OCI-LY7 (cell line): ENCODE measurements at regions not wholly inside any gene's neighbourhood (a gene's known extent, or its start where the extent isn't known, plus 50 kb on each side); places are given as distances from the start of the nearest gene placed in this dataset.

Source experiments
- BruUV-seq: library from RNA; stranded (reverse); fragments of 400-500 nt; replicated peaks from 2 replicates; lab custom pipeline; 2021; lab: Mats Ljungman, UMichigan
- CTCF ChIA-PET: fragments of 300-600 bp; sonication (Branson Sonifier 250); formaldehyde crosslinking; loops from one replicate; lab custom pipeline; 2022; ENCODE audit warnings: antibody characterized with exemption; ENCODE audit not compliant: unreplicated experiment; lab: Charles Lee
- POLR2A ChIA-PET: fragments of 300-600 bp; sonication (Branson Sonifier 250); formaldehyde crosslinking; loops from one replicate; lab custom pipeline; 2022; ENCODE audit warnings: antibody characterized with exemption; lab: Charles Lee
- DNase-seq: peaks from one replicate; pipeline ENCODE4 v3.0.0-alpha.2; 2015; ENCODE audit warnings: low spot score
- H2AFZ ChIP-seq: fragments of 200-600 bp; sonication (generic), shearing (Covaris generic); 2 replicates; pipeline ENCODE4 v1.6.1; 2014; ENCODE audit warnings: mild to moderate bottlenecking, antibody characterized with exemption, low read length, moderate library complexity
- H3K27ac ChIP-seq: fragments of 200-600 bp; sonication (generic); 2 replicates; pipeline ENCODE4 v1.5.1; 2014; ENCODE audit warnings: mixed run types, low read depth, mild to moderate bottlenecking, moderate library complexity, low read length, inconsistent platforms; ENCODE audit not compliant: poor library complexity, severe bottlenecking
- H3K36me3 ChIP-seq: fragments of 200-600 bp; sonication (generic); 2 replicates; pipeline ENCODE4 v1.6.1; 2014; ENCODE audit warnings: mild to moderate bottlenecking, antibody characterized with exemption, low read length, moderate library complexity, mixed read lengths; ENCODE audit not compliant: insufficient read depth
- H3K4me1 ChIP-seq: fragments of 200-600 bp; sonication (generic); 2 replicates; pipeline ENCODE4 v1.5.1; 2014; ENCODE audit warnings: mild to moderate bottlenecking, low read length; ENCODE audit not compliant: insufficient read depth, poor library complexity, severe bottlenecking
- H3K4me2 ChIP-seq: fragments of 200-600 bp; sonication (generic); 2 replicates; pipeline ENCODE4 v1.6.1; 2014; ENCODE audit warnings: mild to moderate bottlenecking, low read length
- H3K4me3 ChIP-seq: fragments of 200-600 bp; sonication (generic); 2 replicates; pipeline ENCODE4 v1.5.1; 2014; ENCODE audit warnings: mild to moderate bottlenecking, low read depth, low read length; ENCODE audit not compliant: poor library complexity, severe bottlenecking
- H3K79me2 ChIP-seq: fragments of 200-600 bp; sonication (generic); 2 replicates; pipeline ENCODE4 v1.6.1; 2016; ENCODE audit warnings: low read depth, mild to moderate bottlenecking, low read length, moderate library complexity, mixed read lengths; ENCODE audit not compliant: insufficient read depth
- H3K9me2 ChIP-seq: fragments of 200-600 bp; sonication (generic); 2 replicates; pipeline ENCODE4 v1.6.1; 2016; ENCODE audit warnings: mild to moderate bottlenecking, low read length, mixed read lengths; ENCODE audit not compliant: insufficient read depth
- H3K9me3 ChIP-seq: fragments of 200-600 bp; sonication (generic); 2 replicates; pipeline ENCODE4 v1.6.1; 2014; ENCODE audit warnings: mild to moderate bottlenecking, mixed run types, low read length, mixed read lengths
- H4K20me1 ChIP-seq: fragments of 200-600 bp; sonication (generic); 2 replicates; pipeline ENCODE4 v1.6.1; 2014; ENCODE audit warnings: mild to moderate bottlenecking, antibody characterized with exemption, low read length, moderate library complexity, mixed read lengths; ENCODE audit not compliant: insufficient read depth
- CTCF ChIP-seq: fragments of 200-600 bp; sonication (generic); conservative IDR thresholded peaks from 2 replicates; pipeline ENCODE4 v1.5.1; 2014; ENCODE audit warnings: mild to moderate bottlenecking, antibody characterized with exemption, low read length, moderate library complexity, mixed read lengths
- EZH2phosphoT487 ChIP-seq: fragments of 200-600 bp; sonication (generic); IDR thresholded peaks from 2 replicates; pipeline ENCODE4 v1.6.1; 2018; ENCODE audit warnings: low read depth, borderline replicate concordance, mild to moderate bottlenecking, mixed run types, antibody characterized with exemption, low read length, moderate library complexity, mixed read lengths
- intact Hi-C: fragments of 100-400 bp; cut with micrococcal nuclease; formaldehyde crosslinking; loops from one replicate; pipeline ENCODE4 v1.10.0; 2022; ENCODE audit not compliant: unreplicated experiment

- intact Hi-C loops: no loop called here
- Histone ChIP-seq H3K9me3 (no peaks in the 10 kb centered on the region), H3K9me2 (no peaks in the 10 kb centered on the region), H3K4me3 (no peak overlapping the region), H2AFZ (no peak overlapping the region), H4K20me1 (no peaks in the 10 kb centered on the region), H3K36me3 (no peaks in the 10 kb centered on the region), H3K4me1 (no peaks in the 10 kb centered on the region), H3K79me2 (no peaks in the 10 kb centered on the region), H3K27ac (no peak overlapping the region), H3K4me2 (no peak overlapping the region)
- CTCF ChIA-PET: no interaction called here
- no TSS peak for BruUV-seq
- TF ChIP-seq CTCF: no peak
- TF ChIP-seq EZH2phosphoT487: no peak
- DNase-seq: no peak
- POLR2A ChIA-PET: no interaction called here
Measured at GRCh38 chr6:170483413-170483812, 69.7 kb downstream of the PSMB1 start.

GRCh38 chr6:170480050-170480692 lies 72.9 kb downstream of the PSMB1 start:
- Histone ChIP-seq H3K4me2 (no peak overlapping the region), H3K27ac (no peak overlapping the region), H3K9me3 (no peaks in the 10 kb centered on the region), H3K36me3 (no peaks in the 10 kb centered on the region), H4K20me1 (no peaks in the 10 kb centered on the region), H3K79me2 (no peaks in the 10 kb centered on the region), H3K4me3 (no peak overlapping the region), H2AFZ (no peak overlapping the region), H3K4me1 (no peaks in the 10 kb centered on the region), H3K9me2 (no peaks in the 10 kb centered on the region)
- CTCF ChIA-PET: no interaction called here
- no TSS peak for BruUV-seq
- DNase-seq: no peak
- intact Hi-C loops: no loop called here
- POLR2A ChIA-PET: no interaction called here
- TF ChIP-seq CTCF (no peak), EZH2phosphoT487 (no peak)

- no peak overlapping the region for H2AFZ ChIP-seq
- H3K27ac ChIP-seq: no peak overlapping the region
- intact Hi-C loops: no loop called here
- no peaks in the 10 kb centered on the region for H3K36me3 ChIP-seq
- H3K4me3 ChIP-seq: no peak overlapping the region
- H3K4me2 ChIP-seq: no peak overlapping the region
- H3K79me2 ChIP-seq: no peaks in the 10 kb centered on the region
- no peaks in the 10 kb centered on the region for H3K9me3 ChIP-seq
- no peak for DNase-seq
- CTCF ChIA-PET: no interaction called here
- POLR2A ChIA-PET: no interaction called here
- no peaks in the 10 kb centered on the region for H3K4me1 ChIP-seq
- BruUV-seq: no TSS peak
- no peaks in the 10 kb centered on the region for H3K9me2 ChIP-seq
- H4K20me1 ChIP-seq: no peaks in the 10 kb centered on the region
- TF ChIP-seq CTCF (no peak), EZH2phosphoT487 (no peak)
Measured at GRCh38 chr6:170476360-170476759, 76.7 kb downstream of the PSMB1 start.
